Endothelial cell (in vitro differentiated cells): ENCODE measurements at regions not wholly inside any gene's neighbourhood (a gene's known extent, or its start where the extent isn't known, plus 50 kb on each side); places are given as distances from the start of the nearest gene placed in this dataset.

Experiments
- DNase-seq: peaks from one replicate; pipeline ENCODE4 v3.0.0; 2021; ENCODE audit warnings: low spot score
- H3K27ac Mint-ChIP-seq: one replicate; pipeline ENCODE4 v1.8.0; 2021; ENCODE audit warnings: mixed read lengths, inconsistent platforms; ENCODE audit not compliant: unreplicated experiment
- H3K27me3 Mint-ChIP-seq: one replicate; pipeline ENCODE4 v1.8.0; 2021; ENCODE audit warnings: mild to moderate bottlenecking, moderate library complexity, mixed read lengths, inconsistent platforms; ENCODE audit not compliant: unreplicated experiment
- H3K36me3 Mint-ChIP-seq: one replicate; pipeline ENCODE4 v1.8.0; 2021; ENCODE audit warnings: mild to moderate bottlenecking, low read depth, mixed read lengths, inconsistent platforms; ENCODE audit not compliant: unreplicated experiment
- H3K4me1 Mint-ChIP-seq: one replicate; pipeline ENCODE4 v1.8.0; 2021; ENCODE audit warnings: mild to moderate bottlenecking, mixed read lengths, inconsistent platforms; ENCODE audit not compliant: unreplicated experiment
- H3K4me3 Mint-ChIP-seq: one replicate; pipeline ENCODE4 v1.8.0; 2021; ENCODE audit warnings: mild to moderate bottlenecking, mixed read lengths, inconsistent platforms; ENCODE audit not compliant: unreplicated experiment
- H3K9me3 Mint-ChIP-seq: one replicate; pipeline ENCODE4 v1.8.0; 2021; ENCODE audit warnings: mixed read lengths, inconsistent platforms; ENCODE audit not compliant: unreplicated experiment
- TF ChIP-seq, protein P1 (sequence below): fragments of 200-600 bp; sonication (generic); IDR thresholded peaks from one replicate; pipeline ENCODE4 v1.5.0; 2021; ENCODE audit warnings: antibody characterized with exemption; ENCODE audit not compliant: unreplicated experiment

DNA sequence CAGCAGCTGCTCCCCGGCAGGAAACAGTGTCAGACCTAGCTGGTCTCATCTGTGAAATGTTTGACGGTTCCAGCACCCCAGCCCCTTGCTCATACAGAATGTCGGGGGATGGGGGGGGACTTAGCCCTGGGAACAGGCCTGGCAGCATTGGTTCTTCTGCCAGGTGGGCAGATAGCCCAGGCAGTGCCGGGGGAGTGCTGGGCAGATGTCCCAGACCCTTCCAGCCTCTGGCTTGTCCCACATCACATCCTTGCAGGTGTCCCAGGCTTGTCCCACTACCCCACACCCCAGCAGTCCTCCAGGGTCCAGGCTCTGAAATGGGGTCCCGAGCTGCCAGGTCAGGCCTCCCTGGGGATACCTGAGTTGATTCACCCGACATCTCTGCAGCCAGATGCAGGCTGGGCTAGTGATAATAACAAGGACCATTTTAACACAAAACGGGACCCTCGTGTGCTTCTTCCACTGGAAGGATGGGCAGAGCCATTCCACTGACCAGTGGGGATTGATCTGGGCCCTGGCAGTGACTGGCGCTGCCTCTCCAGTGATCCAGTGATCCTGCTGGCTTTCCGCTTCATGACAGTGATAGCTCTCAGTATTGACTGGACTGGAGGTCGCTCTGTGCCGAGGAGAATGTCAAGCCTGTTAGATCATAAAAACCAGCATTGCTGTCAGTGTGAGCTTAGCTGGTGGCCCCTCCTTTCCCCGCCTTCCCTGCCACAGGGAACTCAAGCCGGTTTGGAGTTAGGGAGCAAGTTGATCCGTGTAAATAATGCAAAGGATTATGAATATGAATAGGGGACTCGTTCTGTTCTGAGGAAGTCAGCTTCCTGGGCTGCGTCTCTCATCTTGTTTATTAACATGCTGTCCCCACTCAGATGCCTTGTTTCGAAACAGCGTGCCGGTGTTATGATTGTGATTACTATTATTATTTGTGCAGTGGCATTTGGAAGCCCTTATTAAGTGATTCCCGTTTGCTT, 180.6 kb downstream of the AACS start:
- Mint-ChIP-seq H3K27me3 (no peaks in the 10 kb centered on the region), H3K27ac (no peak overlapping the region), H3K4me1 (peaks cover 6% of the 10 kb centered on the region), H3K9me3 (no peaks in the 10 kb centered on the region), H3K4me3 (no peak overlapping the region), H3K36me3 (no peaks in the 10 kb centered on the region)
- no peak for DNase-seq
- TF ChIP-seq, protein P1, sequence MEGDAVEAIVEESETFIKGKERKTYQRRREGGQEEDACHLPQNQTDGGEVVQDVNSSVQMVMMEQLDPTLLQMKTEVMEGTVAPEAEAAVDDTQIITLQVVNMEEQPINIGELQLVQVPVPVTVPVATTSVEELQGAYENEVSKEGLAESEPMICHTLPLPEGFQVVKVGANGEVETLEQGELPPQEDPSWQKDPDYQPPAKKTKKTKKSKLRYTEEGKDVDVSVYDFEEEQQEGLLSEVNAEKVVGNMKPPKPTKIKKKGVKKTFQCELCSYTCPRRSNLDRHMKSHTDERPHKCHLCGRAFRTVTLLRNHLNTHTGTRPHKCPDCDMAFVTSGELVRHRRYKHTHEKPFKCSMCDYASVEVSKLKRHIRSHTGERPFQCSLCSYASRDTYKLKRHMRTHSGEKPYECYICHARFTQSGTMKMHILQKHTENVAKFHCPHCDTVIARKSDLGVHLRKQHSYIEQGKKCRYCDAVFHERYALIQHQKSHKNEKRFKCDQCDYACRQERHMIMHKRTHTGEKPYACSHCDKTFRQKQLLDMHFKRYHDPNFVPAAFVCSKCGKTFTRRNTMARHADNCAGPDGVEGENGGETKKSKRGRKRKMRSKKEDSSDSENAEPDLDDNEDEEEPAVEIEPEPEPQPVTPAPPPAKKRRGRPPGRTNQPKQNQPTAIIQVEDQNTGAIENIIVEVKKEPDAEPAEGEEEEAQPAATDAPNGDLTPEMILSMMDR, result no peak

DNA sequence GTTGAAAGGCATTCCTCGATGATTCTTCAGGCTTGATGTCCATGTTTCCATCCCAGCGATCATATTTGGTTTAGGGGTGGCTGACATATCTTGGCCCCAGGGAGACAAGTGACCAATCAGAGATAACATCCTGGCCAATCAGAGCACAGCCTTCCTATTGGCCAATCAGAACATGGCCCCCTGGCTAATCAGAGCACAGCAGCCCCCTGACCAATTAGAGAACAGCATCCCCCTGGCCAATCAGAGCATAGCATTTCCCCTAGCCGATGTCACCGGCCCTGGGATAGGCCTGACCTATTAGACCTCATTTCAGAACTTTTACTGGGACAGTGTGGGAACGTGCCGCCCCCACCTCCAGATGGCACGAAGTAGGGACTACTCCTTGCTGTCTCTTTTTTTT, 182.2 kb downstream of the AACS start:
- Mint-ChIP-seq H3K4me1 (peaks cover 11% of the 10 kb centered on the region), H3K9me3 (no peaks in the 10 kb centered on the region), H3K27me3 (no peaks in the 10 kb centered on the region), H3K27ac (no peak overlapping the region), H3K36me3 (no peaks in the 10 kb centered on the region), H3K4me3 (no peak overlapping the region)
- no peak for DNase-seq
- TF ChIP-seq, protein P1, result no peak

DNA sequence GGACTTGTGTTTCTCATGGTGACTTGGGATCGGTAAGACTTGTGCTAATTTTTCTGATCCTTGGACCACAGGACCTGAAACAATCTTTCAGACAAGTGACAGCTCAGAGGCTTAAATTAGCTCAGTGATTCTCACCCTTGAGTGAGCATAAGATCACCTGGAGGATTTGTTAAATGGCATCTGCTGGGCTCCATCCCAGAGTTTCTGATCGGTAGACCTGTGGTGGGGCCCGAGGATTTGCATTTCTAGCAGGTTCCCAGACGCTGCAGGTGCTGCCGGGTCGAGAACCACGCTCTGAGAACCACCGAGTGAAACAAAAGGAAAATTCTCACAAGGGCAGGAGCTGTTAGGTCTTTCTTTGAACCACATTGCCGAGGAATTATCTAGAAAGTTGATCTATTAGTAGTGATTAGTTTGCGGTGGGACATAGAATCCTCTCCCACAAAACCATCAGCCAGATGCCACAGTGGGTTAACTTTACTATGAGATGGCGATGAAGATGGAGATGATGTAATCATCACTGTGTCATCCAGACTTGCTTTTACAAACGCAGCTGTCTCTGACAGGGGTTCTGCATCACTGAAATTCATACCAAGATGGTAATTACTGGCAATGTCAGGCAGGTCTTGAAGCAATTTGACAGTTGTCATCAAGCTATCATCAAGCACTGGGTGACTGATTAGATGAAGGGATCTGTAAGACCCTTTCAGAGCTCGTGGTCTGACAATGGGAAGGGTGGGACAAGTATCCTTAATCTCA, 184.0 kb downstream of the AACS start:
- DNase-seq, result no peak
- H3K9me3 Mint-ChIP-seq, result no peaks in the 10 kb centered on the region
- no peak overlapping the region for H3K27ac Mint-ChIP-seq
- H3K4me1 Mint-ChIP-seq, result peaks cover 11% of the 10 kb centered on the region
- TF ChIP-seq, protein P1, result no peak
- H3K36me3 Mint-ChIP-seq, result no peaks in the 10 kb centered on the region
- peaks cover 3% of the 10 kb centered on the region for H3K27me3 Mint-ChIP-seq
- no peak overlapping the region for H3K4me3 Mint-ChIP-seq

DNA sequence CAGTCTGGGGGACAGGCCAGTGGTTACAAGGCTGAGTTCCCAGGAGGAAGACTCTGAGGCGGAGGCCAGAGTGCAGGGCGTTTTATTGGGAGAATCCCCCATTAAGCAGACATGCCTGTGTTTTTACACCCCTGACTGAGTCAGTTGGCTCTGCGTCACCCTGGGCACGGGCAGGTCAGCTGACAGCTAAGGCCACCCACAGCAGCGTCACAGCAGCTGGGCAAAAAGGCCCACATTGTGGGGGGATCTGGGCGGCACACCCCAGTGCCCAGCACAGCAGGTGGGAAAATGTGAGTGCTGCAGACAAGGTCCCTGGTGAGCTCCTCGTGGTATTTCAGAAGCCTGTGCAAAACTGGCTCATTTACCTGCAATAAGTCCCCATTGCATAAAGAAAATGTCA, 184.7 kb downstream of the AACS start:
- no peak overlapping the region for H3K27ac Mint-ChIP-seq
- H3K4me1 Mint-ChIP-seq, result peaks cover 11% of the 10 kb centered on the region
- H3K36me3 Mint-ChIP-seq, result no peaks in the 10 kb centered on the region
- peaks cover 3% of the 10 kb centered on the region for H3K27me3 Mint-ChIP-seq
- no peak for DNase-seq
- no peaks in the 10 kb centered on the region for H3K9me3 Mint-ChIP-seq
- no peak overlapping the region for H3K4me3 Mint-ChIP-seq
- TF ChIP-seq, protein P1, result no peak

DNA sequence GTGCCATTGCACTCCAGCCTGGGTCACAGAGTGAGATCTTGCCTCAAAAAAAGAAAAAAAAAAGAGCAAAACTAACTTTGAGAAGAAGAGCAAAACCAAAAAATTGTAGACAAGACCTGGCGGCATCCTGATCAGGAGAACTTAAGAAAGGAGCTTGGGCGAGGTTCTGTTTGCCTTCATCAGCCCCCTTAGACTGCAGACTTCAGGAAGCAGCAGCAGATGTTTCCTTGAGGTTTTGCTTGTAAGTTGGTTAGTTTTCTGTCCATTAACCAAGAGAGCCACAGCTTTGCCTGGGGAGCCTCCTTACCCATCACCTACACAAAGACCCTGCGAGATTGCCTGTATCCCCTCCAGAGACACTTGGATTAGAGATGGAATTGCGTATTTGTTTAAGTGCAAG, 189.0 kb downstream of the AACS start:
- Mint-ChIP-seq H3K9me3 (no peaks in the 10 kb centered on the region), H3K4me3 (no peak overlapping the region), H3K4me1 (peaks cover 11% of the 10 kb centered on the region), H3K36me3 (no peaks in the 10 kb centered on the region), H3K27me3 (peaks cover 6% of the 10 kb centered on the region), H3K27ac (no peak overlapping the region)
- DNase-seq, result no peak
- TF ChIP-seq, protein P1, result no peak
